ENCODE measurements at regions not wholly inside any gene's neighbourhood (a gene's known extent, or its start where the extent isn't known, plus 50 kb on each side); places are given as distances from the start of the nearest gene placed in this dataset.
A peak's percentile ranks its signal among the peaks of the same experiment; 100 is the strongest.

GRCh38 chr15:95431518-95431917, 899.0 kb upstream of the NR2F2 start:
- Histone ChIP-seq H3K4me3 (ENCODE audit: low read length in 2 of 2) (no peak overlapping the region), H3K27ac (ENCODE audit: low read length) (no peak overlapping the region), H3K4me1 (ENCODE audit: control insufficient read depth, insufficient read depth, low read length) (no peaks in the 10 kb centered on the region), H3K27me3 (ENCODE audit: control insufficient read depth in 1 of 2, insufficient read depth in 2 of 2, low read length in 2 of 2) (no peaks in the 10 kb centered on the region), H3K9me3 (ENCODE audit: control insufficient read depth in 2 of 2, low read length in 2 of 2) (no peaks in the 10 kb centered on the region), H3K9ac (ENCODE audit: low read length in 2 of 2) (no peak overlapping the region), H3K36me3 (ENCODE audit: control insufficient read depth in 2 of 2, insufficient read depth in 2 of 2, low read length in 2 of 2) (no peaks in the 10 kb centered on the region)

- Histone ChIP-seq H3K36me3 (ENCODE audit: control insufficient read depth in 2 of 2, insufficient read depth in 2 of 2, low read length in 2 of 2) (no peaks in the 10 kb centered on the region), H3K4me3 (ENCODE audit: low read length in 2 of 2) (no peak overlapping the region), H3K27ac (ENCODE audit: low read length) (no peak overlapping the region)
These were observed 897.6 kb upstream of the NR2F2 start for GRCh38 chr15:95432878-95433405.

GRCh38 chr15:95439922-95440376, 890.6 kb upstream of the NR2F2 start:
- Histone ChIP-seq H3K27ac (ENCODE audit: low read length) (peak overlapping the region; percentile 19), H3K27me3 (ENCODE audit: control insufficient read depth in 1 of 2, insufficient read depth in 2 of 2, low read length in 2 of 2) (no peaks in the 10 kb centered on the region), H3K9me3 (ENCODE audit: control insufficient read depth in 2 of 2, low read length in 2 of 2) (no peaks in the 10 kb centered on the region), H3K36me3 (ENCODE audit: control insufficient read depth in 2 of 2, insufficient read depth in 2 of 2, low read length in 2 of 2) (no peaks in the 10 kb centered on the region), H3K4me3 (ENCODE audit: low read length in 2 of 2) (no peak overlapping the region), H3K9ac (ENCODE audit: low read length in 2 of 2) (no peak overlapping the region), H3K4me1 (ENCODE audit: control insufficient read depth, insufficient read depth, low read length) (peaks cover 5% of the 10 kb centered on the region)

More at GRCh38 chr15:95432878-95433405, 897.6 kb upstream of the NR2F2 start:
- no peaks in the 10 kb centered on the region for H3K27me3 ChIP-seq (ENCODE audit: control insufficient read depth in 1 of 2, insufficient read depth in 2 of 2, low read length in 2 of 2)
- H3K9me3 ChIP-seq (ENCODE audit: control insufficient read depth in 2 of 2, low read length in 2 of 2): no peaks in the 10 kb centered on the region
- no peaks in the 10 kb centered on the region for H3K4me1 ChIP-seq (ENCODE audit: control insufficient read depth, insufficient read depth, low read length)
- no peak overlapping the region for H3K9ac ChIP-seq (ENCODE audit: low read length in 2 of 2)

GRCh38 chr15:95440712-95441111, 889.8 kb upstream of the NR2F2 start:
- Histone ChIP-seq H3K27me3 (ENCODE audit: control insufficient read depth in 1 of 2, insufficient read depth in 2 of 2, low read length in 2 of 2) (no peaks in the 10 kb centered on the region), H3K36me3 (ENCODE audit: control insufficient read depth in 2 of 2, insufficient read depth in 2 of 2, low read length in 2 of 2) (no peaks in the 10 kb centered on the region), H3K27ac (ENCODE audit: low read length) (no peak overlapping the region), H3K9ac (ENCODE audit: low read length in 2 of 2) (no peak overlapping the region), H3K4me3 (ENCODE audit: low read length in 2 of 2) (no peak overlapping the region), H3K4me1 (ENCODE audit: control insufficient read depth, insufficient read depth, low read length) (peaks cover 5% of the 10 kb centered on the region), H3K9me3 (ENCODE audit: control insufficient read depth in 2 of 2, low read length in 2 of 2) (no peaks in the 10 kb centered on the region)

- H3K36me3 ChIP-seq (ENCODE audit: control insufficient read depth in 2 of 2, insufficient read depth in 2 of 2, low read length in 2 of 2): no peaks in the 10 kb centered on the region
- H3K9me3 ChIP-seq (ENCODE audit: control insufficient read depth in 2 of 2, low read length in 2 of 2): no peaks in the 10 kb centered on the region
- no peak overlapping the region for H3K9ac ChIP-seq (ENCODE audit: low read length in 2 of 2)
- H3K27me3 ChIP-seq (ENCODE audit: control insufficient read depth in 1 of 2, insufficient read depth in 2 of 2, low read length in 2 of 2): no peaks in the 10 kb centered on the region
- peaks cover 5% of the 10 kb centered on the region for H3K4me1 ChIP-seq (ENCODE audit: control insufficient read depth, insufficient read depth, low read length)
- no peak overlapping the region for H3K4me3 ChIP-seq (ENCODE audit: low read length in 2 of 2)
- peak overlapping the region; percentile 12 for H3K27ac ChIP-seq (ENCODE audit: low read length)
These were observed 888.3 kb upstream of the NR2F2 start for GRCh38 chr15:95442107-95442719.

GRCh38 chr15:95444860-95445259, 885.6 kb upstream of the NR2F2 start:
- Histone ChIP-seq H3K9me3 (ENCODE audit: control insufficient read depth in 2 of 2, low read length in 2 of 2) (no peaks in the 10 kb centered on the region), H3K9ac (ENCODE audit: low read length in 2 of 2) (no peak overlapping the region), H3K36me3 (ENCODE audit: control insufficient read depth in 2 of 2, insufficient read depth in 2 of 2, low read length in 2 of 2) (no peaks in the 10 kb centered on the region), H3K27ac (ENCODE audit: low read length) (no peak overlapping the region), H3K27me3 (ENCODE audit: control insufficient read depth in 1 of 2, insufficient read depth in 2 of 2, low read length in 2 of 2) (no peaks in the 10 kb centered on the region), H3K4me1 (ENCODE audit: control insufficient read depth, insufficient read depth, low read length) (peaks cover 2% of the 10 kb centered on the region), H3K4me3 (ENCODE audit: low read length in 2 of 2) (no peak overlapping the region)

- no peaks in the 10 kb centered on the region for H3K36me3 ChIP-seq (ENCODE audit: control insufficient read depth in 2 of 2, insufficient read depth in 2 of 2, low read length in 2 of 2)
- H3K9ac ChIP-seq (ENCODE audit: low read length in 2 of 2): no peak overlapping the region
- H3K4me1 ChIP-seq (ENCODE audit: control insufficient read depth, insufficient read depth, low read length): no peaks in the 10 kb centered on the region
- H3K9me3 ChIP-seq (ENCODE audit: control insufficient read depth in 2 of 2, low read length in 2 of 2): no peaks in the 10 kb centered on the region
- no peak overlapping the region for H3K4me3 ChIP-seq (ENCODE audit: low read length in 2 of 2)
- H3K27me3 ChIP-seq (ENCODE audit: control insufficient read depth in 1 of 2, insufficient read depth in 2 of 2, low read length in 2 of 2): no peaks in the 10 kb centered on the region
- no peak overlapping the region for H3K27ac ChIP-seq (ENCODE audit: low read length)
These were observed 883.6 kb upstream of the NR2F2 start for GRCh38 chr15:95446854-95447253.

- Histone ChIP-seq H3K36me3 (ENCODE audit: control insufficient read depth in 2 of 2, insufficient read depth in 2 of 2, low read length in 2 of 2) (no peaks in the 10 kb centered on the region), H3K27ac (ENCODE audit: low read length) (no peak overlapping the region), H3K4me1 (ENCODE audit: control insufficient read depth, insufficient read depth, low read length) (no peaks in the 10 kb centered on the region), H3K9me3 (ENCODE audit: control insufficient read depth in 2 of 2, low read length in 2 of 2) (no peaks in the 10 kb centered on the region), H3K4me3 (ENCODE audit: low read length in 2 of 2) (no peak overlapping the region), H3K9ac (ENCODE audit: low read length in 2 of 2) (no peak overlapping the region), H3K27me3 (ENCODE audit: control insufficient read depth in 1 of 2, insufficient read depth in 2 of 2, low read length in 2 of 2) (no peaks in the 10 kb centered on the region)
These were observed 883.0 kb upstream of the NR2F2 start for GRCh38 chr15:95447486-95447885.

- Histone ChIP-seq H3K36me3 (ENCODE audit: control insufficient read depth in 2 of 2, insufficient read depth in 2 of 2, low read length in 2 of 2) (no peaks in the 10 kb centered on the region), H3K4me3 (ENCODE audit: low read length in 2 of 2) (no peak overlapping the region), H3K4me1 (ENCODE audit: control insufficient read depth, insufficient read depth, low read length) (no peaks in the 10 kb centered on the region), H3K9me3 (ENCODE audit: control insufficient read depth in 2 of 2, low read length in 2 of 2) (no peaks in the 10 kb centered on the region), H3K9ac (ENCODE audit: low read length in 2 of 2) (no peak overlapping the region), H3K27me3 (ENCODE audit: control insufficient read depth in 1 of 2, insufficient read depth in 2 of 2, low read length in 2 of 2) (no peaks in the 10 kb centered on the region), H3K27ac (ENCODE audit: low read length) (no peak overlapping the region)
These were observed 881.8 kb upstream of the NR2F2 start for GRCh38 chr15:95448531-95449229.

- H3K4me1 ChIP-seq (ENCODE audit: control insufficient read depth, insufficient read depth, low read length): no peaks in the 10 kb centered on the region
- no peak overlapping the region for H3K9ac ChIP-seq (ENCODE audit: low read length in 2 of 2)
- H3K27me3 ChIP-seq (ENCODE audit: control insufficient read depth in 1 of 2, insufficient read depth in 2 of 2, low read length in 2 of 2): no peaks in the 10 kb centered on the region
- H3K27ac ChIP-seq (ENCODE audit: low read length): no peak overlapping the region
- H3K4me3 ChIP-seq (ENCODE audit: low read length in 2 of 2): no peak overlapping the region
- H3K36me3 ChIP-seq (ENCODE audit: control insufficient read depth in 2 of 2, insufficient read depth in 2 of 2, low read length in 2 of 2): no peaks in the 10 kb centered on the region
- no peaks in the 10 kb centered on the region for H3K9me3 ChIP-seq (ENCODE audit: control insufficient read depth in 2 of 2, low read length in 2 of 2)
These were observed 881.3 kb upstream of the NR2F2 start for GRCh38 chr15:95449230-95449628.

- H3K27ac ChIP-seq (ENCODE audit: low read length): no peak overlapping the region
- H3K9ac ChIP-seq (ENCODE audit: low read length in 2 of 2): no peak overlapping the region
- H3K36me3 ChIP-seq (ENCODE audit: control insufficient read depth in 2 of 2, insufficient read depth in 2 of 2, low read length in 2 of 2): no peaks in the 10 kb centered on the region
- no peaks in the 10 kb centered on the region for H3K4me1 ChIP-seq (ENCODE audit: control insufficient read depth, insufficient read depth, low read length)
- H3K4me3 ChIP-seq (ENCODE audit: low read length in 2 of 2): no peak overlapping the region
- no peaks in the 10 kb centered on the region for H3K9me3 ChIP-seq (ENCODE audit: control insufficient read depth in 2 of 2, low read length in 2 of 2)
- no peaks in the 10 kb centered on the region for H3K27me3 ChIP-seq (ENCODE audit: control insufficient read depth in 1 of 2, insufficient read depth in 2 of 2, low read length in 2 of 2)
These were observed 880.1 kb upstream of the NR2F2 start for GRCh38 chr15:95450413-95450812.
